GM12892 (cell line): ENCODE measurements at regions not wholly inside any gene's neighbourhood (a gene's known extent, or its start where the extent isn't known, plus 50 kb on each side); places are given as distances from the start of the nearest gene placed in this dataset.

Source experiments
- DNase-seq: peaks from one replicate; pipeline ENCODE4 v3.0.0; 2011; ENCODE audit not compliant: insufficient read length
- FAIRE-seq: peaks from 2 replicates; lab custom pipeline; 2011; peaks lifted over from hg19 to GRCh38; lab: Jason Lieb, UNC
- POLR2A ChIP-seq: IDR thresholded peaks from 2 replicates; pipeline ENCODE4 v1.6.1; 2011; ENCODE audit warnings: low read depth, low read length, control low read depth
- POLR2AphosphoS5 ChIP-seq: IDR thresholded peaks from 2 replicates; pipeline ENCODE4 v1.6.1; 2011; ENCODE audit warnings: low read depth, low read length, control low read depth
- TAF1 ChIP-seq: IDR thresholded peaks from 2 replicates; pipeline ENCODE4 v1.6.1; 2011; ENCODE audit warnings: low read depth, mild to moderate bottlenecking, control low read depth, low read length, borderline replicate concordance

DNA sequence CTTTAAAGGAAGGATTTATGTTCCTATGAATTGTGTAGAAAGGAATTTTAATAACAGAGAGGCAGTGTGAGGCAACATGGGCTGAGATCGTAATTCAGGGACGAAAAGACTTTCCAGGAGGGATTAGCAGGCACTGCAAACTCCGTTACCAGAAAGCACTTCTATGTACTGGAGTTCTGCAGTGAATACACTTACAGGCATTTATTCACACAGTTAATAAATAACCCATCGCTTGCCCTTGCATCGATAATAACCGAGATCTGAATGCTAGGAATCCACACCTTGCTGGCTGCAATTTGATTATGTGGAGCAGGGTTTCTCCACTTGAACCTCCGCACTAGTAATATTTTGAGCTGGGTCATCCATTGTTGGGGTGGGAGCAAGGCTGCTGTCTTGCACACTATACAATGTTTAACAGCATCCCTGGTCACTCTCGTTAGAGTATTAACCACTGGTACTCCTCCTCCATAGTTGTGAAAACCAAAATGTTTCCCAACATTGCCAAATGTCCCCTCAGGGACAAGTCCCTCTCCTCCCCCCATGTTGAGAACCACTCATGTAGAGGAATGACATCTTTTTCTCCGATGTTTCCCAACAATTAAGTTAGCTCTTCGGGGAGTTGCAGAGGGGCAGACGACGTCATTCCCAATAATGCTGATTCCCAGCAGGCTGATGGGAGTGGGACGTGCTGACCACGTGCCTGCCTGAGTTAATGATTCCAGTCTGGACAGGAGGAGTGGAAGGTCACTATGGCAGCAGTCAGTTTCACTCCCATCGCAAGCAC, 99.5 kb downstream of the SNX19 start:
- FAIRE-seq (no peak), DNase-seq (no peak)
- TF ChIP-seq POLR2A: no peak
- no peak for TF ChIP-seq POLR2AphosphoS5
- TF ChIP-seq TAF1: no peak

DNA sequence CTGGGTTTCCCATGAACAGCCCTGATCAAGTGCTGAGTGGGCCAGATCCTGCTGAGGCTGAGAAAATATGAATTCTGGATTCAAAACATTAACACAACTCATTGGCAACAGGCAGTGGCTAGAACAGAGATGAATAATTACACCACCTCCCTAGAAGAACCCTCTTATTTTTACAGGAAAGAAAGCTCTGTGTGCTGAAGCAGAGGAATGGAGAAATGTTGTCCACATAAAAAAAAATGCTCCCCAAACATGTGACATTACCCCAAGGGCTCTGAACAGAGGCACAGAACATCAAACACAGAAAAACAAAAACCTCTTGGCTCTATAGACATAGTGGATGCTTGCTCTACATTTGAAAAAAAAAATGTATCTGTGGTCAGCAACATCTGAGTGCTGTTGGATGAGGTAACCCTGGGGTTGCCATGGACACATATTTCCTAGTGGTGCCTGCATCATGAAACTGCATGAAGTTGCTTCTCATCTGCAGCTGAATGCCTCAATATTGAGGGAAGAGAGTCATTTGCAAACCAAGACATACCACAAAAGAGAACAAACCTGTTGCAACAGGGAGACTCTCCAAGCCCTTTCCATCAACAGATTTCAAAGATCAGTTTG, 98.8 kb downstream of the SNX19 start:
- TF ChIP-seq POLR2AphosphoS5 (no peak), TAF1 (no peak), POLR2A (no peak)

DNA sequence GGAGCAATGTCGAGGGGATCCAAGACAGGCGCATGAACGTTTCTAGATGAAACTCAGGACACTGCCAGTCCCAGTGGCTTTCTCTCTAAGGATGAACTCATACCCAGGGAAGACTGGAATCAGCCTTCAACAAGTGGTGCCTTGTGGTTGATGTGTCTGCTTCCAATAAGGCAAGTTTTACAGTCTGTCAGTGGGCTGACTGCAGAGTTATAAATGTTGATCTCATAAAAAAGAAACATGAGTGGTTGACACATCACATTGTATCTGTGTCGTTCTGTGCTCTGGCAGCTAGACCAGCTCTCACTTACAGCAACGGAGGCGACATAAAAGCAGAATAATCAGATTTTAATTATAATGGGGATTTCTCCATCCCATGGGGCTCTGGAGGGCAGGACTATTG, 96.7 kb downstream of the SNX19 start:
- DNase-seq: no peak
- TF ChIP-seq TAF1 (no peak), POLR2AphosphoS5 (no peak), POLR2A (no peak)
- FAIRE-seq: no peak

More for the DNA sequence above, 98.8 kb downstream of the SNX19 start:
- no peak for FAIRE-seq
- no peak for DNase-seq
